H9 (cell line): ENCODE measurements at regions not wholly inside any gene's neighbourhood (a gene's known extent, or its start where the extent isn't known, plus 50 kb on each side); places are given as distances from the start of the nearest gene placed in this dataset.

Experiments
- DNase-seq: peaks from one replicate; pipeline ENCODE4 v3.0.0-alpha.2; 2017
- H2AFZ ChIP-seq: one replicate; pipeline ENCODE4 v1.6.1; 2013; ENCODE audit warnings: mild to moderate bottlenecking, low read length, control low read depth, moderate library complexity
- H2AK5ac ChIP-seq: 2 replicates; pipeline ENCODE4 v1.6.1; 2013; ENCODE audit warnings: low read length, control low read depth, mixed read lengths; ENCODE audit not compliant: insufficient read length
- H2BK120ac ChIP-seq: one replicate; pipeline ENCODE4 v1.6.1; 2013; ENCODE audit warnings: low read depth, mild to moderate bottlenecking, low read length, control low read depth, inconsistent platforms; ENCODE audit not compliant: poor library complexity, severe bottlenecking
- H2BK12ac ChIP-seq: 2 replicates; pipeline ENCODE4 v1.6.1; 2013; ENCODE audit warnings: low read length, control low read depth, mixed read lengths, low read depth; ENCODE audit not compliant: insufficient read length
- H2BK15ac ChIP-seq: 2 replicates; pipeline ENCODE4 v1.6.1; 2013; ENCODE audit warnings: low read depth, low read length, control low read depth
- H2BK20ac ChIP-seq: one replicate; pipeline ENCODE4 v1.6.1; 2013; ENCODE audit warnings: low read depth, mild to moderate bottlenecking, low read length, control low read depth, inconsistent platforms; ENCODE audit not compliant: poor library complexity, severe bottlenecking
- H2BK5ac ChIP-seq: 2 replicates; pipeline ENCODE4 v1.6.1; 2013; ENCODE audit warnings: low read length, control low read depth, mixed read lengths; ENCODE audit not compliant: insufficient read length
- H3K14ac ChIP-seq: 2 replicates; pipeline ENCODE4 v1.6.1; 2013; ENCODE audit warnings: low read length, control low read depth; ENCODE audit not compliant: insufficient read depth
- H3K18ac ChIP-seq: 2 replicates; pipeline ENCODE4 v1.6.1; 2013; ENCODE audit warnings: low read depth, mild to moderate bottlenecking, mixed read lengths, low read length, control low read depth; ENCODE audit not compliant: insufficient read length
- H3K23ac ChIP-seq: 2 replicates; pipeline ENCODE4 v1.6.1; 2013; ENCODE audit warnings: low read length, control low read depth, mixed read lengths, low read depth; ENCODE audit not compliant: insufficient read length
- H3K23me2 ChIP-seq: 2 replicates; pipeline ENCODE4 v1.6.1; 2013; ENCODE audit warnings: low read depth, mild to moderate bottlenecking, mixed read lengths, low read length, control low read depth; ENCODE audit not compliant: insufficient read length, poor library complexity, severe bottlenecking
- H3K27ac ChIP-seq: 2 replicates; pipeline ENCODE4 v1.5.1; 2013; ENCODE audit warnings: low read length, control low read depth, mixed read lengths, low read depth; ENCODE audit not compliant: insufficient read length
- H3K27me3 ChIP-seq: 2 replicates; pipeline ENCODE4 v1.6.1; 2013; ENCODE audit warnings: low read length, control low read depth, inconsistent platforms; ENCODE audit not compliant: insufficient read depth
- H3K4ac ChIP-seq: 2 replicates; pipeline ENCODE4 v1.6.1; 2013; ENCODE audit warnings: low read depth, mild to moderate bottlenecking, control low read depth, inconsistent platforms, low read length, moderate library complexity
- H3K4me1 ChIP-seq: 2 replicates; pipeline ENCODE4 v1.6.1; 2013; ENCODE audit warnings: low read length, control low read depth, inconsistent platforms; ENCODE audit not compliant: insufficient read depth
- H3K4me2 ChIP-seq: 2 replicates; pipeline ENCODE4 v1.6.1; 2013; ENCODE audit warnings: low read length, control low read depth, mixed read lengths; ENCODE audit not compliant: insufficient read length, insufficient read depth
- H3K56ac ChIP-seq: 2 replicates; pipeline ENCODE4 v1.6.1; 2013; ENCODE audit warnings: low read depth, mild to moderate bottlenecking, mixed read lengths, low read length, control low read depth; ENCODE audit not compliant: insufficient read length
- H3K79me1 ChIP-seq: 2 replicates; pipeline ENCODE4 v1.6.1; 2013; ENCODE audit warnings: low read depth, mild to moderate bottlenecking, moderate library complexity, low read length, control low read depth, inconsistent platforms; ENCODE audit not compliant: insufficient read depth, poor library complexity, severe bottlenecking
- H3K79me2 ChIP-seq: 2 replicates; pipeline ENCODE4 v1.6.1; 2013; ENCODE audit warnings: low read length, control low read depth, inconsistent platforms; ENCODE audit not compliant: insufficient read depth
- H3K9ac ChIP-seq: 2 replicates; pipeline ENCODE4 v1.6.1; 2013; ENCODE audit warnings: low read length, control low read depth, mixed read lengths; ENCODE audit not compliant: insufficient read length; ENCODE audit errors: extremely low read depth
- H3K9me3 ChIP-seq: one replicate; pipeline ENCODE4 v1.6.1; 2013; ENCODE audit warnings: low read depth, low read length, inconsistent platforms; ENCODE audit not compliant: control insufficient read depth
- H3T11ph ChIP-seq: one replicate; pipeline ENCODE4 v1.6.1; 2013; ENCODE audit warnings: mild to moderate bottlenecking, low read length, control low read depth, inconsistent platforms
- H4K20me1 ChIP-seq: one replicate; pipeline ENCODE4 v1.6.1; 2013; ENCODE audit not compliant: control insufficient read depth, insufficient read length, insufficient read depth
- H4K5ac ChIP-seq: 2 replicates; pipeline ENCODE4 v1.6.1; 2013; ENCODE audit warnings: low read depth, mild to moderate bottlenecking, mixed read lengths, low read length, control low read depth; ENCODE audit not compliant: insufficient read length
- H4K8ac ChIP-seq: replicated peaks from 2 replicates; pipeline ENCODE4 v1.6.1; 2013; ENCODE audit warnings: low read length, control low read depth, mixed read lengths, low read depth; ENCODE audit not compliant: insufficient read length
- H4K91ac ChIP-seq: 2 replicates; pipeline ENCODE4 v1.6.1; 2013; ENCODE audit warnings: low read depth, mild to moderate bottlenecking, moderate library complexity, mixed read lengths, low read length, control low read depth; ENCODE audit not compliant: insufficient read length
- H3K27ac Mint-ChIP-seq, 3 experiments: 2 replicates in 2 of 3; 3 replicates in 1 of 3; pipeline ENCODE4 v1.8.0; 2020 to 2021; ENCODE audit warnings: mixed read lengths in 3 of 3, mild to moderate bottlenecking in 1 of 3, moderate library complexity in 1 of 3
- H3K27me3 Mint-ChIP-seq: 2 replicates; pipeline ENCODE4 v1.8.0; 2021; ENCODE audit warnings: low read depth, mild to moderate bottlenecking, moderate library complexity, mixed read lengths
- H3K36me3 Mint-ChIP-seq, 3 experiments: 2 replicates in 2 of 3; 3 replicates in 1 of 3; pipeline ENCODE4 v1.8.0; 2020 to 2021; ENCODE audit warnings: low read depth in 3 of 3, mixed read lengths in 3 of 3; ENCODE audit not compliant: insufficient read depth in 1 of 3
- H3K4me1 Mint-ChIP-seq, 2 experiments: 2 replicates each; pipeline ENCODE4 v1.8.0; 2020; ENCODE audit warnings: mixed read lengths in 2 of 2
- H3K4me3 Mint-ChIP-seq, 2 experiments: 2 replicates in 1 of 2; 3 replicates in 1 of 2; pipeline ENCODE4 v1.8.0; 2020 to 2021; ENCODE audit warnings: mild to moderate bottlenecking in 2 of 2, mixed read lengths in 2 of 2, moderate library complexity in 1 of 2
- H3K9me3 Mint-ChIP-seq, 2 experiments: 2 replicates in 1 of 2; 3 replicates in 1 of 2; pipeline ENCODE4 v1.8.0; 2020; ENCODE audit warnings: mild to moderate bottlenecking in 2 of 2, mixed read lengths in 2 of 2, moderate library complexity in 1 of 2
- WGBS: extraction: QIAGEN DNeasy Blood & Tissue Kit; methylation state at CpG from one replicate; pipeline ENCODE4 v1.1.7; 2013; ENCODE audit warnings: missing lambda C conversion rate, low lambda C conversion rate, mixed read lengths; ENCODE audit not compliant: insufficient read length; ENCODE audit errors: extremely low coverage; 5-methylcytosine and 5-hydroxymethylcytosine counted together
- TF ChIP-seq, protein P1 (sequence below): fragments of 200-600 bp; sonication (generic); conservative IDR thresholded peaks from 3 replicates; pipeline ENCODE4 v1.8.0; 2021; ENCODE audit warnings: antibody characterized with exemption, mild to moderate bottlenecking

DNA sequence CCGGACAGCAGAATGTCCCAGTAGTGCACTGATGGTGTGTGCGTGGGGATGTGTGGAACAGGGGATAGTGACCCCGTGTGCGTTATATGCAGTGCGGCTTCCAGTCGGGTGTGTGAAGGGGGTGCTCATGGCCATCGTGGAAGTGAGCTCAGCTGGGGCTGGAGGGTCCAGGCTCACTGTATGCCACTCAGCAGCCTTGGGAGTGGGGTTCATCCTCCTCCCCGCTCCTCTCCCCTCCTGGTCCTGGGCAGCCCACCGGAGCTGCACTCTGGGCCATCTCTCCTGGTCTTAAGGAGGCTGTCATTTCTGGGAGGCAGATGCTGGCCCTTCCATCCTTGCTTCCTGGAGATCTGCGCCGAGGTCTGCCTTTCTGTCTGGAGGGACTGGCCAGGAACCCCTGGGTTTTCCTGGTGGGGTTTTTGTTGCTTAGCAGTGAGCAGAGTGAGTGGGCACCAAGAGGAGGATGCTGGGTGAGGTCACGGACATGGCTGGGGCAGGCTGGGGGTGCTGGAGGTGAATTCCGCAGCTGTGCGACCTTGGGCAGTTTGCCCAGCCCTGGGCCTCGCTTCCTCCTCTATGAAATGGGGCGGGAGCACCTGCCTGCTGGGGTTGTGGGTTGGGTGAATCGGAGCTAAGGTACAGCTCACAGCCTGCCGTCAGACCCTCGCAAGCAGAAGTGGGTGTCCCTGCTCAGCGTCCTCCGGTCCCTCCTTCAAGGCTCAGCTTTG is 164.1 kb downstream of the SEC14L1 start:
- no peaks in the 10 kb centered on the region; the same call in 1 of the 2 replicates for H3K79me2 ChIP-seq
- no peaks in the 10 kb centered on the region for H4K20me1 ChIP-seq
- H3K4ac ChIP-seq: no peak overlapping the region
- no peak overlapping the region for H3K18ac ChIP-seq
- no peak overlapping the region for H2BK5ac ChIP-seq
- Mint-ChIP-seq H3K36me3 (peaks cover 3 to 10% (median 3%) of the 10 kb centered on the region in 3 experiments; a peak in 2 of 7 replicates), H3K27ac (no peak overlapping the region), H3K27me3 (no peaks in the 10 kb centered on the region), H3K4me1 (peaks cover 5 to 12% of the 10 kb centered on the region in 2 experiments), H3K4me3 (no peak overlapping the region), H3K9me3 (no peaks in the 10 kb centered on the region)
- H2BK120ac ChIP-seq: no peak overlapping the region
- no peak overlapping the region for H3T11ph ChIP-seq
- H3K56ac ChIP-seq: no peak overlapping the region
- H4K5ac ChIP-seq: no peak overlapping the region
- no peaks in the 10 kb centered on the region for H3K4me1 ChIP-seq
- H2BK12ac ChIP-seq: no peak overlapping the region
- H2AK5ac ChIP-seq: no peak overlapping the region
- H2BK15ac ChIP-seq: no peak overlapping the region
- no CpG with 5 or more reads among the region's 21 CpGs for WGBS
- no peak overlapping the region for H4K91ac ChIP-seq
- H3K27me3 ChIP-seq: no peaks in the 10 kb centered on the region
- H3K23ac ChIP-seq: no peak overlapping the region
- no peak overlapping the region for H2BK20ac ChIP-seq
- H4K8ac ChIP-seq: no peak overlapping the region
- H3K4me2 ChIP-seq: no peak overlapping the region
- H2AFZ ChIP-seq: no peak overlapping the region
- no peak overlapping the region; the same call in 1 of the 2 replicates for H3K14ac ChIP-seq
- no peak for DNase-seq
- TF ChIP-seq, protein P1, sequence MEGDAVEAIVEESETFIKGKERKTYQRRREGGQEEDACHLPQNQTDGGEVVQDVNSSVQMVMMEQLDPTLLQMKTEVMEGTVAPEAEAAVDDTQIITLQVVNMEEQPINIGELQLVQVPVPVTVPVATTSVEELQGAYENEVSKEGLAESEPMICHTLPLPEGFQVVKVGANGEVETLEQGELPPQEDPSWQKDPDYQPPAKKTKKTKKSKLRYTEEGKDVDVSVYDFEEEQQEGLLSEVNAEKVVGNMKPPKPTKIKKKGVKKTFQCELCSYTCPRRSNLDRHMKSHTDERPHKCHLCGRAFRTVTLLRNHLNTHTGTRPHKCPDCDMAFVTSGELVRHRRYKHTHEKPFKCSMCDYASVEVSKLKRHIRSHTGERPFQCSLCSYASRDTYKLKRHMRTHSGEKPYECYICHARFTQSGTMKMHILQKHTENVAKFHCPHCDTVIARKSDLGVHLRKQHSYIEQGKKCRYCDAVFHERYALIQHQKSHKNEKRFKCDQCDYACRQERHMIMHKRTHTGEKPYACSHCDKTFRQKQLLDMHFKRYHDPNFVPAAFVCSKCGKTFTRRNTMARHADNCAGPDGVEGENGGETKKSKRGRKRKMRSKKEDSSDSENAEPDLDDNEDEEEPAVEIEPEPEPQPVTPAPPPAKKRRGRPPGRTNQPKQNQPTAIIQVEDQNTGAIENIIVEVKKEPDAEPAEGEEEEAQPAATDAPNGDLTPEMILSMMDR: no peak
- no peaks in the 10 kb centered on the region for H3K9me3 ChIP-seq
- no peak overlapping the region for H3K27ac ChIP-seq
- H3K79me1 ChIP-seq: no peaks in the 10 kb centered on the region
- no peaks in the 10 kb centered on the region for H3K23me2 ChIP-seq
- no peak overlapping the region for H3K9ac ChIP-seq
